H1 (cell line): ENCODE measurements at regions not wholly inside any gene's neighbourhood (a gene's known extent, or its start where the extent isn't known, plus 50 kb on each side); places are given as distances from the start of the nearest gene placed in this dataset.

ENCODE experiments used
- CTCF ChIA-PET: fragments of 300-600 bp; sonication (Branson Sonifier 250); formaldehyde crosslinking; loops from one replicate; lab custom pipeline; 2021; ENCODE audit not compliant: partially characterized antibody; lab: Charles Lee
- POLR2A ChIA-PET: fragments of 300-600 bp; sonication (Branson Sonifier 250); formaldehyde crosslinking; loops from one replicate; lab custom pipeline; 2021; ENCODE audit warnings: inconsistent platforms; ENCODE audit not compliant: partially characterized antibody; lab: Charles Lee
- DNase-seq, 2 experiments: peaks; one replicate each; pipeline versions ENCODE4 v3.0.0 to v3.0.0-alpha.2; 2010 to 2022; ENCODE audit warnings: low spot score in 2 of 2, low read depth in 1 of 2, mixed read lengths in 1 of 2
- FAIRE-seq: peaks from 2 replicates; lab custom pipeline; 2011; peaks lifted over from hg19 to GRCh38; lab: Jason Lieb, UNC
- H2AFZ ChIP-seq: 2 replicates; pipeline ENCODE4 v1.8.1; 2012; ENCODE audit warnings: low read length, inconsistent platforms
- H2AK5ac ChIP-seq: 2 replicates; pipeline ENCODE4 v1.6.1; 2013; ENCODE audit warnings: low read depth, low read length
- H2BK120ac ChIP-seq: replicated peaks from 2 replicates; pipeline ENCODE3; 2013; ENCODE audit warnings: low read depth, low read length, inconsistent platforms
- H2BK12ac ChIP-seq: 2 replicates; pipeline ENCODE4 v1.6.1; 2013; ENCODE audit warnings: low read depth, low read length
- H2BK15ac ChIP-seq: 2 replicates; pipeline ENCODE4 v1.6.1; 2013; ENCODE audit warnings: low read length
- H2BK20ac ChIP-seq: 2 replicates; pipeline ENCODE4 v1.6.1; 2013; ENCODE audit warnings: low read length
- H2BK5ac ChIP-seq: 2 replicates; pipeline ENCODE4 v1.6.1; 2013; ENCODE audit warnings: low read depth, low read length
- H3K14ac ChIP-seq: 2 replicates; pipeline ENCODE4 v1.6.1; 2013; ENCODE audit warnings: inconsistent platforms; ENCODE audit not compliant: insufficient read length
- H3K18ac ChIP-seq: 2 replicates; pipeline ENCODE4 v1.6.1; 2013; ENCODE audit warnings: low read length; ENCODE audit errors: extremely low read depth
- H3K23ac ChIP-seq: 2 replicates; pipeline ENCODE4 v1.6.1; 2013; ENCODE audit warnings: inconsistent platforms; ENCODE audit not compliant: insufficient read length
- H3K23me2 ChIP-seq: 2 replicates; pipeline ENCODE4 v1.6.1; 2013; ENCODE audit warnings: low read depth, low read length
- H3K27ac ChIP-seq: 2 replicates; pipeline ENCODE4 v1.6.1; 2011; ENCODE audit warnings: low read depth, low read length, inconsistent platforms
- H3K27me3 ChIP-seq, 4 experiments: replicated peaks in 1 of 4; 1 replicate in 1 of 4; 2 replicates in 3 of 4; pipeline versions ENCODE4 v1.6.1 to v1.8.1; 2011 to 2013; ENCODE audit warnings: low read length in 3 of 4, mild to moderate bottlenecking in 3 of 4, inconsistent platforms in 2 of 4, mixed read lengths in 2 of 4, moderate library complexity in 1 of 4; ENCODE audit not compliant: control insufficient read depth in 3 of 4, insufficient read depth in 3 of 4; ENCODE audit errors: extremely low read depth in 1 of 4
- H3K36me3 ChIP-seq, 4 experiments: 2 replicates each; pipeline versions ENCODE4 v1.6.1 to v1.8.1; 2011 to 2013; ENCODE audit warnings: mild to moderate bottlenecking in 4 of 4, low read length in 3 of 4, moderate library complexity in 2 of 4, control low read depth in 1 of 4, inconsistent platforms in 1 of 4; ENCODE audit not compliant: insufficient read depth in 4 of 4, control insufficient read depth in 2 of 4
- H3K4ac ChIP-seq: replicated peaks from 2 replicates; pipeline ENCODE3; 2013; ENCODE audit warnings: low read length, low read depth, mixed read lengths, inconsistent platforms; ENCODE audit not compliant: insufficient read length
- H3K4me1 ChIP-seq, 4 experiments: replicated peaks in 1 of 4; 1 replicate in 1 of 4; 2 replicates in 3 of 4; pipeline versions ENCODE4 v1.6.1 to v1.8.1; 2011 to 2013; ENCODE audit warnings: low read length in 3 of 4, inconsistent platforms in 2 of 4, mixed read lengths in 1 of 4; ENCODE audit not compliant: insufficient read depth in 4 of 4, control insufficient read depth in 3 of 4
- H3K4me2 ChIP-seq, 2 experiments: 2 replicates each; pipeline versions ENCODE4 v1.6.1 to v1.8.1; 2011 to 2013; ENCODE audit warnings: low read depth in 2 of 2, low read length in 2 of 2, control low read depth in 1 of 2, inconsistent platforms in 1 of 2, mild to moderate bottlenecking in 1 of 2; ENCODE audit not compliant: insufficient read depth in 1 of 2
- H3K4me3 ChIP-seq, 4 experiments: fragments of 200-600, 300-600 bp in 1 of 4; sonication (generic), shearing (Covaris generic), sonication (Bioruptor Twin) in 1 of 4; 2 replicates each; pipeline versions ENCODE4 v1.5.1 to v1.8.1; 2011 to 2016; ENCODE audit warnings: low read length in 4 of 4, low read depth in 3 of 4, control low read depth in 2 of 4, inconsistent platforms in 2 of 4, mild to moderate bottlenecking in 2 of 4, mixed read lengths in 1 of 4, moderate library complexity in 1 of 4; ENCODE audit not compliant: insufficient read depth in 2 of 4; ENCODE audit errors: extremely low read depth in 1 of 4
- H3K56ac ChIP-seq: replicated peaks from 2 replicates; pipeline ENCODE3; 2013; ENCODE audit warnings: low read depth, mild to moderate bottlenecking, mixed read lengths, low read length, inconsistent platforms; ENCODE audit not compliant: insufficient read length
- H3K79me1 ChIP-seq: 2 replicates; pipeline ENCODE4 v1.6.1; 2013; ENCODE audit warnings: low read depth, low read length, control low read depth
- H3K79me2 ChIP-seq, 2 experiments: 2 replicates each; pipeline versions ENCODE4 v1.6.1 to v1.8.1; 2012 to 2013; ENCODE audit warnings: low read length in 2 of 2, mild to moderate bottlenecking in 2 of 2, inconsistent platforms in 1 of 2; ENCODE audit not compliant: insufficient read depth in 2 of 2, control insufficient read depth in 1 of 2
- H3K9ac ChIP-seq, 4 experiments: replicated peaks in 1 of 4; 1 replicate in 1 of 4; 2 replicates in 3 of 4; pipeline versions ENCODE4 v1.6.1 to v1.8.1; 2011 to 2013; ENCODE audit warnings: low read depth in 3 of 4, low read length in 3 of 4, control low read depth in 2 of 4, mild to moderate bottlenecking in 2 of 4, moderate library complexity in 2 of 4, inconsistent platforms in 1 of 4; ENCODE audit errors: extremely low read depth in 1 of 4
- H3K9me3 ChIP-seq, 2 experiments: 2 replicates each; pipeline versions ENCODE4 v1.6.1 to v1.8.1; 2012 to 2013; ENCODE audit warnings: mild to moderate bottlenecking in 2 of 2, moderate library complexity in 2 of 2, control low read depth in 1 of 2, inconsistent platforms in 1 of 2, low read depth in 1 of 2, low read length in 1 of 2, mixed read lengths in 1 of 2; ENCODE audit not compliant: insufficient read depth in 2 of 2
- H4K20me1 ChIP-seq, 2 experiments: replicated peaks in 1 of 2; 2 replicates each; pipeline versions ENCODE3 to v1.8.1; 2011 to 2013; ENCODE audit warnings: inconsistent platforms in 2 of 2, low read length in 2 of 2, mild to moderate bottlenecking in 1 of 2; ENCODE audit not compliant: insufficient read depth in 2 of 2, control insufficient read depth in 1 of 2
- H4K5ac ChIP-seq: 2 replicates; pipeline ENCODE4 v1.6.1; 2013; ENCODE audit warnings: low read length, low read depth, mixed read lengths, inconsistent platforms; ENCODE audit not compliant: insufficient read length
- H4K8ac ChIP-seq: 2 replicates; pipeline ENCODE4 v1.8.0; 2013; ENCODE audit warnings: mild to moderate bottlenecking, moderate library complexity, low read length, inconsistent platforms; ENCODE audit not compliant: insufficient read depth; ENCODE audit errors: extremely low read depth
- H4K91ac ChIP-seq: replicated peaks from 2 replicates; pipeline ENCODE3; 2013; ENCODE audit warnings: low read length, mixed read lengths, inconsistent platforms; ENCODE audit not compliant: insufficient read length
- MAFK ChIP-seq: IDR thresholded peaks from 2 replicates; pipeline ENCODE4 v1.6.1; 2012; ENCODE audit warnings: low read depth, mild to moderate bottlenecking, improper control_type of control experiment, low read length
- POU5F1 ChIP-seq: IDR thresholded peaks from 2 replicates; pipeline ENCODE4 v1.6.1; 2011; ENCODE audit warnings: low read depth, mild to moderate bottlenecking, low read length, moderate library complexity
- SAP30 ChIP-seq: fragments of 300-600 bp; sonication (generic); IDR thresholded peaks from 2 replicates; pipeline ENCODE4 v1.7.1; 2012; ENCODE audit warnings: low read length, moderate library complexity, mild to moderate bottlenecking, inconsistent platforms; ENCODE audit not compliant: insufficient read depth, insufficient replicate concordance
- SP1 ChIP-seq: IDR thresholded peaks from 2 replicates; pipeline ENCODE4 v1.6.1; 2011; ENCODE audit warnings: low read depth, low read length
- TAF1 ChIP-seq: IDR thresholded peaks from 2 replicates; pipeline ENCODE4 v1.6.1; 2011; ENCODE audit warnings: mild to moderate bottlenecking, low read depth, low read length
- YY1 ChIP-seq: IDR thresholded peaks from 2 replicates; pipeline ENCODE4 v1.6.1; 2011; ENCODE audit warnings: low read depth, mild to moderate bottlenecking, low read length
- WGBS, 2 experiments: shearing (Covaris generic) in 1 of 2; methylation state at CpG; one replicate each; pipeline versions ENCODE4 v1.1.6 to v1.1.7; 2013 to 2015; ENCODE audit warnings: low lambda C conversion rate in 2 of 2, mixed read lengths in 2 of 2, inconsistent platforms in 1 of 2, low coverage in 1 of 2, missing lambda C conversion rate in 1 of 2; ENCODE audit not compliant: insufficient replicate concordance in 2 of 2, insufficient coverage in 1 of 2, insufficient read length in 1 of 2; ENCODE audit errors: extremely low coverage in 1 of 2, missing lambda C conversion rate in 1 of 2; 5-methylcytosine and 5-hydroxymethylcytosine counted together

- H4K5ac ChIP-seq = no peak overlapping the region
- CTCF ChIA-PET = no interaction called here
- no peaks in the 10 kb centered on the region for H3K27me3 ChIP-seq
- H3K79me2 ChIP-seq = no peaks in the 10 kb centered on the region
- 42% methylated on average over 2 of the region's 2 CpGs; no CpG with 5 or more reads in 1 of the 2 experiments for WGBS, 2 experiments
- H2AFZ ChIP-seq = no peak overlapping the region
- no peak overlapping the region for H4K91ac ChIP-seq
- no peak overlapping the region for H3K4me3 ChIP-seq
- H3K23ac ChIP-seq = no peak overlapping the region
- H3K18ac ChIP-seq = no peak overlapping the region
- H2AK5ac ChIP-seq = no peak overlapping the region
- H4K20me1 ChIP-seq = no peaks in the 10 kb centered on the region
- H2BK5ac ChIP-seq = no peak overlapping the region
- H3K4ac ChIP-seq = no peak overlapping the region
- H2BK12ac ChIP-seq = no peak overlapping the region
- H2BK120ac ChIP-seq = no peak overlapping the region
- no peaks in the 10 kb centered on the region for H3K9me3 ChIP-seq
- no peak for DNase-seq
- TF ChIP-seq SP1 (no peak), TAF1 (no peak), YY1 (no peak), POU5F1 (no peak), MAFK (no peak), SAP30 (no peak)
- H2BK20ac ChIP-seq = no peak overlapping the region
- no peak for FAIRE-seq
- no peak overlapping the region for H3K9ac ChIP-seq
- no peaks in the 10 kb centered on the region for H3K79me1 ChIP-seq
- H3K23me2 ChIP-seq = no peaks in the 10 kb centered on the region
- H3K14ac ChIP-seq = no peak overlapping the region
- no peaks in the 10 kb centered on the region for H3K36me3 ChIP-seq
- no peak overlapping the region for H3K4me2 ChIP-seq
- no peak overlapping the region for H4K8ac ChIP-seq
- no peak overlapping the region for H2BK15ac ChIP-seq
- POLR2A ChIA-PET = no interaction called here
- no peak overlapping the region for H3K56ac ChIP-seq
- peaks cover 0 to 8% (median 0%) of the 10 kb centered on the region in 4 experiments; a peak in 2 of 7 replicates for H3K4me1 ChIP-seq
- no peak overlapping the region for H3K27ac ChIP-seq
These were observed 200.4 kb upstream of the SYT10 start for GRCh38 chr12:33639975-33640374.
